KMS-11 (cell line): ENCODE measurements at regions not wholly inside any gene's neighbourhood (a gene's known extent, or its start where the extent isn't known, plus 50 kb on each side); places are given as distances from the start of the nearest gene placed in this dataset.

Experiments
- H2AFZ ChIP-seq: fragments of 200-600 bp; sonication (generic); 2 replicates; pipeline ENCODE4 v1.6.1; 2016; ENCODE audit warnings: antibody characterized with exemption, mixed run types, low read depth
- H3K27ac ChIP-seq: fragments of 200-600 bp; sonication (generic); 2 replicates; pipeline ENCODE4 v1.6.1; 2016; ENCODE audit warnings: mild to moderate bottlenecking, mixed run types
- H3K27me3 ChIP-seq: fragments of 200-600 bp; sonication (generic); 2 replicates; pipeline ENCODE4 v1.6.1; 2017; ENCODE audit warnings: mild to moderate bottlenecking, low read depth, mixed run types, moderate library complexity; ENCODE audit not compliant: insufficient read depth
- H3K36me3 ChIP-seq: fragments of 200-600 bp; sonication (generic); 2 replicates; pipeline ENCODE4 v1.6.1; 2017; ENCODE audit warnings: mild to moderate bottlenecking, mixed run types; ENCODE audit not compliant: insufficient read depth
- H3K4me1 ChIP-seq: fragments of 200-600 bp; sonication (generic); 2 replicates; pipeline ENCODE4 v1.6.1; 2016; ENCODE audit warnings: mild to moderate bottlenecking, low read depth, mixed run types; ENCODE audit not compliant: poor library complexity, severe bottlenecking
- H3K4me2 ChIP-seq: fragments of 200-600 bp; sonication (generic); 2 replicates; pipeline ENCODE4 v1.7.0; 2016; ENCODE audit warnings: mild to moderate bottlenecking, mixed run types
- H3K4me3 ChIP-seq: fragments of 200-600 bp; sonication (generic); IDR thresholded peaks from 2 replicates; pipeline ENCODE4 v1.6.1; 2017; ENCODE audit warnings: low read depth, low read length, mixed read lengths; ENCODE audit not compliant: insufficient read depth
- H3K79me2 ChIP-seq: fragments of 200-600 bp; sonication (generic); 2 replicates; pipeline ENCODE4 v1.6.1; 2016; ENCODE audit warnings: low read depth, mixed run types; ENCODE audit not compliant: insufficient read depth
- H3K9ac ChIP-seq: fragments of 200-600 bp; sonication (generic); 2 replicates; pipeline ENCODE4 v1.6.1; 2016; ENCODE audit warnings: mild to moderate bottlenecking, mixed run types
- H4K20me1 ChIP-seq: fragments of 200-600 bp; sonication (generic); 2 replicates; pipeline ENCODE4 v1.6.1; 2016; ENCODE audit warnings: mild to moderate bottlenecking, mixed run types; ENCODE audit not compliant: insufficient read depth
- TF ChIP-seq, protein P1 (sequence below): fragments of 200-600 bp; sonication (generic); conservative IDR thresholded peaks from 2 replicates; pipeline ENCODE4 v1.6.1; 2017; ENCODE audit warnings: low read depth, mild to moderate bottlenecking, antibody characterized with exemption, low read length, moderate library complexity, mixed read lengths

DNA sequence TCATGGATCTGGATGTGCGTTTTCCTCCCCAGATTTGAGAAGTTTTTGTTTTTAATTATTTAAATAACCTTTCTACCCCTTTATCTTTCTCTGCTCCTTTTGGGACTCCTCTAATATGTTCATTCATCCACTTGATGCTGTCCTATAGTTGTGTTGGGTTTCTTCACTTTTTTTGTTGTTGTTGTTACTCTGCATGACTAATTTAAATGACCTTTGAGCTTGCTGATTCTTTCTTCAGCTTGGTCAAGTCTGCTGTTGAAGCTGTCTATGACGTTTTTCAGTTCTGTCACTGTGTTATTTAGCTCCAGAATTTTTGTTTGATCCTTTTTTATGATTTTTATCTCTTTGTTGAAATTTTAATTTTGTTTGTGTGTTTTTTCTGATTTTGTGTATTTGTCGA is 463.6 kb upstream of the ALCAM start:
- Histone ChIP-seq H2AFZ (no peak overlapping the region), H3K79me2 (no peaks in the 10 kb centered on the region), H3K9ac (no peak overlapping the region), H3K4me3 (no peak overlapping the region), H3K27ac (no peak overlapping the region), H3K36me3 (no peaks in the 10 kb centered on the region), H3K4me1 (no peaks in the 10 kb centered on the region), H4K20me1 (no peaks in the 10 kb centered on the region), H3K27me3 (no peaks in the 10 kb centered on the region), H3K4me2 (no peak overlapping the region)
- TF ChIP-seq, protein P1, sequence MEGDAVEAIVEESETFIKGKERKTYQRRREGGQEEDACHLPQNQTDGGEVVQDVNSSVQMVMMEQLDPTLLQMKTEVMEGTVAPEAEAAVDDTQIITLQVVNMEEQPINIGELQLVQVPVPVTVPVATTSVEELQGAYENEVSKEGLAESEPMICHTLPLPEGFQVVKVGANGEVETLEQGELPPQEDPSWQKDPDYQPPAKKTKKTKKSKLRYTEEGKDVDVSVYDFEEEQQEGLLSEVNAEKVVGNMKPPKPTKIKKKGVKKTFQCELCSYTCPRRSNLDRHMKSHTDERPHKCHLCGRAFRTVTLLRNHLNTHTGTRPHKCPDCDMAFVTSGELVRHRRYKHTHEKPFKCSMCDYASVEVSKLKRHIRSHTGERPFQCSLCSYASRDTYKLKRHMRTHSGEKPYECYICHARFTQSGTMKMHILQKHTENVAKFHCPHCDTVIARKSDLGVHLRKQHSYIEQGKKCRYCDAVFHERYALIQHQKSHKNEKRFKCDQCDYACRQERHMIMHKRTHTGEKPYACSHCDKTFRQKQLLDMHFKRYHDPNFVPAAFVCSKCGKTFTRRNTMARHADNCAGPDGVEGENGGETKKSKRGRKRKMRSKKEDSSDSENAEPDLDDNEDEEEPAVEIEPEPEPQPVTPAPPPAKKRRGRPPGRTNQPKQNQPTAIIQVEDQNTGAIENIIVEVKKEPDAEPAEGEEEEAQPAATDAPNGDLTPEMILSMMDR: no peak

DNA sequence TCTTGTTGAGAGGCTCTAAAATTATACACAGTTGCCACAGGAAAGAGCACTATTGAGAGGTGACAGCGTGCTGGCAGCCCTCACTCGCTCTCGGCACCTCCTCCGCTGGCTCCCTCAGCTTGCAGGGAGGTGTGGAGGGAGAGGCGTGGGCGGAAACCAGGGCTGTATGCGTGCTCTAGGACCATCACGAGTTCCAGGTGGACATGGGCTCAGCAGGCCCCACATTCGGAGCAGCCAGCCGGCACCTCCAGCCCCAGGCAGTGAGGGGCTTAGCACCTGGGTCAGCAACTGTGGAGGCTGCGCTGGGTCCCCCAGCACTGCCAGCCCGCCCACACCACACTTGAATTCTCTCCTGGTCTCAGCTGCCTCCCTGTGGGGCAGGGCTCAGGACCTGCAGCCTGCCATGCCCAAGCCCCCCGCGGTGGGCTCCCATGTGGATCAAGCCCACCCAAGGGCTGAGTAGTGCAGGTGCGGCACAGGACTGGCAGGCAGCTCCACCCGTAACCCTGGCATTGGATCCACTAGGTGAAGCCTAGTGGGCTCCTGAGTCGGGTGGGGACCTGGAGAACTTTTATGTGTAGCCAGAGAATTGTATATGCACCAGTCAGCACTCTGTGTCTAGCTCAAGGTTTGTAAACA is 460.6 kb upstream of the ALCAM start:
- no peaks in the 10 kb centered on the region for H3K79me2 ChIP-seq
- no peak overlapping the region for H3K4me3 ChIP-seq
- no peaks in the 10 kb centered on the region for H4K20me1 ChIP-seq
- no peak overlapping the region for H3K27ac ChIP-seq
- H3K36me3 ChIP-seq: no peaks in the 10 kb centered on the region
- H3K4me1 ChIP-seq: peaks cover 3% of the 10 kb centered on the region
- TF ChIP-seq, protein P1: no peak
- H3K27me3 ChIP-seq: no peaks in the 10 kb centered on the region
- H3K4me2 ChIP-seq: no peak overlapping the region
- H2AFZ ChIP-seq: no peak overlapping the region
- no peak overlapping the region for H3K9ac ChIP-seq

DNA sequence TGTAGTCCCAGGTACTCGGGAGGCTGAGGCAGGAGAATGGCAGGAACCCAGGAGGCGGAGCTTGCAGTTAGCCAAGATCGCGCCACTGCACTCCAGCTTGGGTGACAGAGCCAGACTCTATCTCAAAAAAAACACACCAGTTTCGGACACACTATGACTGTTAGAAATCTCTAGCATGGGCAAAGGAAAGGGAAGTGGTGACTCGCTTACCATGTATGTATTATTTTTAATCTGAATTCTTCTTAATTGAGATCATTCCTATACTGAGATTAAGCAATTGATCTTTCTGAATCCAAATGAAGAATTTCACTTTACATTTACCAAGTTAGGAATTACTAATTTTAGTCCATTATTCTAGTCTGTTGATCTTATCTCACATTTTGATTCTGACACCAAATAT is 459.2 kb upstream of the ALCAM start:
- Histone ChIP-seq H3K79me2 (no peaks in the 10 kb centered on the region), H3K9ac (no peak overlapping the region), H3K4me2 (no peak overlapping the region), H3K27me3 (no peaks in the 10 kb centered on the region), H3K27ac (no peak overlapping the region), H3K4me3 (no peak overlapping the region), H3K36me3 (no peaks in the 10 kb centered on the region), H2AFZ (no peak overlapping the region), H4K20me1 (no peaks in the 10 kb centered on the region), H3K4me1 (peaks cover 17% of the 10 kb centered on the region)
- TF ChIP-seq, protein P1: no peak

DNA sequence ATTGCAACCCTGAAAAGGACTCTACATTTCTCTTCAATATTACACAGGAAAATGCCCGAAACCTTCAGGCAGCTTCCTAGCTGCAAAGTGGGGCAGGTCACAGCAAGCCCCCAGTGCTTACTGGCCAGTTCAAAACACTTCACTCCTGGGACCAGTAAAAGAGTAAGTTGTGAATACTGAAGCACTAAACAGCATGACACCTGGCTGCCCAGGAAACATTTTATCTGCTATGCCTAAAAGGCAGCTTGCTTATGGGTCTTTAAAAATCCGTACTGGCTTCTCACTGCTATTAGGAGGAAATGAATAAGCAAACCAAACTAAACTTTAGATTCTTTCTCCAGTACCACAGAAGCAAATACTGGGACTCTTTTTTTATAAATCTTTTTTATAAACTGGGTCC is 457.9 kb upstream of the ALCAM start:
- Histone ChIP-seq H3K4me1 (peaks cover 29% of the 10 kb centered on the region), H3K9ac (no peak overlapping the region), H3K27me3 (no peaks in the 10 kb centered on the region), H3K36me3 (no peaks in the 10 kb centered on the region), H4K20me1 (no peaks in the 10 kb centered on the region), H3K4me2 (no peak overlapping the region), H3K4me3 (no peak overlapping the region), H3K79me2 (no peaks in the 10 kb centered on the region), H2AFZ (no peak overlapping the region), H3K27ac (no peak overlapping the region)
- TF ChIP-seq, protein P1: no peak
